Stimulated activated CD4-positive, alpha-beta T cell treated with anti-CD3 and anti-CD28 coated beads, TNF-alpha, amount 100 ng/mL, for 1 hour (primary cell): ENCODE measurements at regions not wholly inside any gene's neighbourhood (a gene's known extent, or its start where the extent isn't known, plus 50 kb on each side); places are given as distances from the start of the nearest gene placed in this dataset.
"Not testable (repeated sequence)": the region's sequence is repeated elsewhere in the genome, so short reads cannot be mapped to it uniquely, and the experiment has no call there.

Source experiments
- DNase-seq, 3 donors: peaks; one replicate each; pipeline ENCODE4 v3.0.0-alpha.2; 2020; ENCODE audit warnings: low read depth in 3 of 3, low spot score in 1 of 3

DNA sequence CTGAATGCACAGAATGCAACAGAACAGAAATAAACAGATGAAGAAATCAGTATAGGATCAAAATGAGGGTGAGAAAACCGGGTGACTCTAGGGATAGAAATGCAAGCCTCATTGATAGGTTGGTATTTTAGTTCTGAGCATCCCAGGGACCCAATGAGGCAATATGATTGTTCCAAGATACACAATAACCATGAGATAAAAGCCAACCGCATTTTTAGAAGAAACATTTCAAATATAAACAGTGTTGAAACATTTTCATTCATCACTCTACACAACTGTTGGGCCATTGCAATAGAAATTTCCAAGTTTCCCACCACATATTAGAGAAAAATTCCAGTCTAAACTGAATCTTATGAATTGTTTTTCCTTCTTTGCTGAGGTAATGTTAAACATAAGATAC is 452.3 kb upstream of the PTGER4 start:
- no peak for DNase-seq

DNA sequence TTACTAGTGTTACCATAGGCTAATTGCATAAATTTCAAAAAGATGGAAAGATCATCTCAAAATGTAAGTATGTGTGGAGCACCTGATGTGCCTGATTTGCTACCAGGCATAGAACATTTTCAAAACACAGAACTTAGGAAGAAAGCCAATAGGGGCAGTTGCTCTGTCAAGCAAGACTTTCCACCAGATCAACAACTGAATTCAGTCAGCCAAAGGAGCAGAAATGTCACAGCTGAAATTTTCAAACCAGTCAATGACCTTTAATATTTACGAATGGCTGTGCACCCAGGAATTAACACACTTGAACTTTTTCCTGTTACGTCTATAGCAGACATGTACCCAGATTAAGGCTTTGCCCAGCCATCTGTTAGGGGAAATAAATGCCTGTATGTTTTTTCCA is 452.8 kb upstream of the PTGER4 start:
- DNase-seq, result no peak

DNA sequence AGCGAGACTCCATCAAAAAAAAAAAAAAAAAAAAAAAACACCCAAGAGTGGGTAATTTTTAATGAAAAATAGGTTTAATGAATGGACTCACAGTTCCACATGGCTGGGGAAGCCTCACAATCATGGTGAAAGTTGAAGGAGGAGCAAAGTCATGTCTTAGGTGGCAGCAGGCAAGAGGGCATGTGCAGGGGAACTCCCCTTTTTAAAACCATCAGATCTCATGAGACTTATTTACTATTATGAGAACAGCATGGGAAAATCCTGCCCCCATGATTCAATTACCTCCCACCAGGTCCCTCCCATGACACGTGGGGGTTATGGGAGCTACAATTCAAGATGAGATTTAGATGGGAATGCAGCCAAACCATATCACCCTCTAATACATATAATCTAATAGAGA is 454.6 kb upstream of the PTGER4 start:
- not testable (repeated sequence) for DNase-seq

DNA sequence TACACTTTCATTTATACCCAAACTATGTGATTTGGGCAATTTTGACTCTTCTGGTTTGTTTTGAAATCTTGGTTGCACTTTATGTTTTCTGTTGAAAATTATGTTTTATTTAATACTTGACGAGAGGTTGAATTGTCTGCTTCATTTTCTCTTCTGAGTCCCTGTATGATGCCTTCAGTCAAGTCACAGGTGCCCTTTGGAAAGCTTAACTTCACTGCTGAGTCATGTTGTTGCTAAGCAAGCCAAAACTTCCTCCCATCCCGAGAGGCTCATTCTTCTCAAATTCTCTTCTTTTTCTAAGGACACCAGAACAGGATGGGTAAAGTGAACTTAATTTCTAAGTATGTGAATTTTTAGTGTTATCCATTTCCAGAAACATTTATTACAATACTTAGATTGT is 455.3 kb upstream of the PTGER4 start:
- no peak for DNase-seq

DNA sequence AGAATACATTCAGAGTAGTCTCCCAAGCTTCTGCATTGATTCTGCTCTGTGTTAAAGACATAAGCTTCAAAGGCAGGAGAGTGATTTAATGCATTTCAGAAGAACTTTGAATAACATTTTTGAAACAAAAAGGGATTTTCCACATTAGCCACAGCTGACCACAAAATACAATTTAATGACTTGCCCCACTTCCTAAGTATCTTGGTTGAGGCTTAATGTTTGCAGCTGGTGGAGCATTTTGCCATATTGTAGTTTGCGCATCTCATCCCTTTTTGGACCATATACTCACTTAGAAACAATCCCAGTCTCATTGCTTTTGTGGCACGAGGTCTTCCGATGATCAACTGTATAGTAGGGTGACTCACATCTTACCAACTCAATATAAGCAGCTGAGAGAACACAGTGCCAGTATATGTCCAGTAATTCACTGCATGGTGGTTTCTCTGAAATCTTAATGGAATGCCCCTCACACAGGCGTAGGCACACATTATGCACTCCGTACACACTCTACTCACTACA is 455.8 kb upstream of the PTGER4 start:
- DNase-seq, result peak in 1 of 3 donors; percentile 0

DNA sequence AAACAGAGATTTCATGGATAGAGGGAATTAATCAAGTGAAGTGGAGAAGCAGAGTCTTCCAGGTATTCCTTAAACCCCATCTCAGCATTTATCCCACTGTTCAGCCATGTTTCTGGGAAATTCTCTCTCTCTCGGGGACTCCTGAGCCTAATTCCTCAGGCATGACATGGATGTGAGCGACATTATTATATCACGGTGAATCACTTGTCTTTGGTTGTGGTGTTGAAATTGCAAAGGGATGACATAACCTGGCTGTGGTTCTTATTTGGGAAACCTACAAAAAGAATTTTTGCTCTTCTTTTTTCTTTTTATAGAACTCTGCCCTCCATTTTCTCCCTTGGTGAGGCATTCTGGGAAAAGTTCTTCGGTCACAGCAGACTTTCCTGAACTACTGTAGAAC is 457.9 kb upstream of the PTGER4 start:
- no peak for DNase-seq

DNA sequence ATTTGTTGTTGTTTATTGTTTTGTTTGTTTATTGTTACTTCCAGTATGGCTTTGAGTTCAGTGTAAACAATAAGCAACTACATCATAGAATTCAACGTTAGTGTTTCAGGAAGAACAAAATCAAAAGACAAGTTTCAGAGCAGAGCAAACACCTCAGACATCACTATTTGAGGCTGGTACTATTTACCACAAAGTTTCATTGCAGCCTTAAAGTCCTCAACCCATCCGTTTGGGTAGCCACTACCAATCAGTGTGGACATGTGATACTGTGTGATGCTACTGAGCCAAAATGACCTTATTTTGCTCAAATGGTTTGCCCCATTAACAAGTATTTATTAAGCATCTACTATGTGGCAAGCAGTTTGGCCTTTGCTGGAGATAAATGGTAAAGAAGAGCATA is 458.5 kb upstream of the PTGER4 start:
- no peak for DNase-seq

DNA sequence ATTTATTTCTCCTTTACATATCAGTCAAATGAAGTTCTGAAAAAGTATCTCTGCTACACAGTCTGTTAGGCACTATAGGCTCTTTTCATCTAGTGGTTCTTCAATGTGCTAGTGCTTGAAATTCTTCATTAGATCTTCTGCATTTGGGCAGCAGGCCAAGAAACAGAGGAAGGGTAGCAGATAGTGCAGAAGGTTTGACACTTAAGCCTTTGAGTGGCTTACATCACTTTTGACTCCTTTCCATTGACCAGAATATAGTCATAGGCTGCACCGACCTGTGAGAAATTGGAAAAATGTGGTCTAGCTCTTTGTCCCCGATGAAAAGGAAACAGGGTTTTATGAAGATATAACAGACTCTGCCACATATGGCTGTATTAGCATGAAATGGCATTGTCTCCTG is 459.5 kb upstream of the PTGER4 start:
- DNase-seq, result no peak

DNA sequence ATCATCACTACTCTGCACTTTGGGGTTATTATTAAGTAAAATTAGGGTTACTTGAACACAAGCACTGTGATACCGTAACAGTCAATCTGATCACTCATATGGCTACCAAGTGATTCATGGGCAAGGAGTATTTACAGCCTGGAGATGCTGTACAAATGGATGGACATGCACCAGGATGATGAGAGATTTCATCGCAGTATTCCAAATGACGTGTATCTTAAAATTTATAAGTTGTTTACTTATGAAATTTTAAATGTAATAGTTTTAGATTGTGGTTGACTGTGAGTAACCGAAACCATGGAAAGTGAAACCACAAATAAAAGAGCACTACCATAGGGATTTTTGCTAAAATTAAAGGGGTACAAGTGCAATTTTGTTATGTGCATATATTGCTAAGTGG is 462.2 kb upstream of the PTGER4 start:
- no peak for DNase-seq

DNA sequence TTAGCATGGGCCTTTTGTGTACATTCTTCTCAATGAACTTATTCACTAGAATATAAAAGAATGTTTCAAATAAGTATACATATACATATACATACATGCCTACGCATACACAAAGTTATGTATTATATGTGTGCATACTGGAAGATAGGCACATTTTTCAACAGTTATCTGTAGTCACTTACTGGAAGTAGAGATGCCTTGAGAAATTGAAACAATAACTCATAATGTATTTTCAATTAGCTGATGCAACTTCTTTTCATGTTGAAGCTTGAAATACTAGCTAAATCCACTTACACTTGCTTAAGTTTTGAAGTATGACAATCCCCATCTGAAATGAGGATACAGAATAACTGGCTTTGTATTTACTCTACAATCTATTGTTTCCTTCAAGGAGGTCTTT is 469.0 kb upstream of the PTGER4 start:
- no peak for DNase-seq

DNA sequence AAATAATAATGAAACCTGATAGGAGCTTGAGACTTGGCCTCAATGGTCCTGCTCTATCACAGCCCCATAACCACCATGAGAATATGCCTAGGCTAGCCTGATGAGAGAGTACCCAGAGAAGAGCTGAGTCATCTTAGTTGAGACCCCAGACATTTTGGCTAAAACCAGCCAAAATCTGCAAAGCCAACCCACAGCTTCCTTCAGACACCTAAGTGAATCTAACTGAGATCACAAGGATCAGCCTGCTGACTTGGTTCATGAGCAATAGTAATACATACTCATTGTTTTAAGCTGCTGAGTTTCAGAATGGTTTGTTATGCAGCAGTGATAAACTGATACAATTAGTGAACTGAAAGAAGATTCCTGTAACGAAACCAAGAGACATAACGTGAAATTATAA is 473.7 kb upstream of the PTGER4 start:
- no peak for DNase-seq

DNA sequence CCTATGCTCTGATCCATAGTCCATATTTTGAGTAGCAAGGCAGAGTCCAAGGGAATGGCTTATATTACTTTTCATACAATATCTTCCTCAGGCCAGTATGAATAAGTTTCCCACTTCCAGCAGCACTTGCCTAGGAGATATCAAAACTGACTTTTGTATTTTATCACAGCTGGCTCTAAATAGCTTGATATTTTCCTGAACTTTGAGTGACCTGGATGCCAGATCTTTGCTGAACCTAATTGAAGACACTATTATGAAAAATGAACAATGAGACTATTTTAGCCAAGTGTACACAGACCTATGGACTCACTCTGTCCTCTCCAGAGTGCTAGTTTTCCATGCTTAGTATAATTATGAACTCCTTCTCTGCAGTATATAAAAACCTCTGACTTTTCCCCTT is 475.6 kb upstream of the PTGER4 start:
- no peak for DNase-seq

DNA sequence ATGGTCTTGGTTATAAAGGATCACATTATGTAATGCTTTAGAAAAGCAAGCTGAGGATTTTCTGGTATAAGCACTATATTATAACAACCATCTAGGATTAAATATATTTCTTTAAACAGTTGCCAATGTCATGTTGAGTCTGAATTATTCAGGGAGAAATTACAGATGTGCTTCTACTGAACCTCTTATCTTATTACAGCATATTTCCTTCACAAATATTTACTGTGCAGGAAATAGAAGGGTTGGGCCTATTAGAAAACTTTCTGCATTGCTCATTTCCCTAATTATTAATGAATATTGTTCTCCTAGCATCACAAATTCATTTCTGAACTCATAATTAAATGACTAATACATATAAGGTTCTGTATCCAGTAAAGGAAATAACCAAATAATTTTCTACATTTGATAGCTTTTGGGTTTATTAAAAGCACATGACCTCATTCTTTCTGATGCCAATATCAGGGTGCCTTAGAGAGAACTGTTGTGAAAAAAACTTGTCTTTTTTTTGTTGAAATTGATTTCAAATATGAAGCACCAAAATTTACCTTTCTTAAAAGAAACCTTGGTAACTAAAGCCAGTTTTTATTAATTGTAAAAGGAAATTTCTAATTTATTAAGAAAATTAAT is 476.8 kb upstream of the PTGER4 start:
- DNase-seq, result no peak

DNA sequence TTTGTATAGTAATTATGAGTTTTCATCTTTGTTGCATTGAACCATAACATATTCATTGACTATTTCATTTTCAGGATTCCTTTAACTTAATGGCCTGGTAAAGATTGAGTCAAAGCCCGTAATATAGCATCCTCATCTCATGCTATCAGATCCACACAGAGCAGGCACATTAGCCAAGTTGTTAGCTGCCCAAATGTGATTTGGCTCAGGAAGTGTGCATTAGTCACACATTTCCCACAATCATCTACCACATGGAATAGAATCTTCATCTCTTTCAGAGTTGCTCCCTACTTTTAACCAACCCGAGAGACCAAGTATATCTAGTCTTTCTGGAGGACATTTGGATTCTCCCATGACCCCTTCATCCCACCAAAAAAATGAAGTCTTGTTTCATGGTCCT is 481.0 kb upstream of the PTGER4 start:
- no peak for DNase-seq

DNA sequence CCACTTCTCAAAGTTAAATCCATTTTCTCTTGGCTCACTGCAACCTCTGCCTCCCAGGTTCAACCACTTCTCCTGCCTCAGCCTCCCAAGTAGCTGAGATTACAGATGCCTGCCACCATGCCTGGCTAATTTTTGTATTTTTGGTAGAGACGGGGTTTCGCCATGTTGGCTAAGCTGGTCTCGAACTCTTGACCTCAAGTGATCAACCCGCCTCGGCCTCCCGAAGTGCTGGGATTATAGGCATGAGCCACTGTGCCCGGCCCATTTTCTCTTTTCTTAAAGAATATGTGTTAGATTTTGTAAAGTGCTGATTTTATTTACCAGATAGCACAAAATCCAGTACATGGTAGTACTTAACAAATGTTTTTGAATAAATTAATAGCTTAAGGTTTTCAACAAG is 484.1 kb upstream of the PTGER4 start:
- not testable (repeated sequence) for DNase-seq

DNA sequence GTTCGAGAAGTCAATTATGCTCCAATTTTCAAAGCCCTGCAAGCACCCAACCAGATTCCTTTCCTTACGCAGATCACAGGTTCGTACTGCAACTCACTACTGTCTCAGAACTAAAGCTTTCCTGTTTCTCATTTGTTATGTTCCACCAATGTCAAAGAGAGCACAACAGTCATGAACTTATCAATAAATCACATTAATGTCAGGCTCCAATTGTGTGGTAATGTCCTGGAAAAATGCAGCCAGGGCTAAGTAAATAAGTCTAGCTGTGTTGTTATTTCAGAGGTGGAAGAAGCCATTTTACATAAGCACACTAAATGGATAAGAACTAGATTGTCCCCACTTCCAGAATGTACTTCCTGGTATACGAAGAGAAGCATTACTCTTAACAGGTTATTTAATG is 488.6 kb upstream of the PTGER4 start:
- DNase-seq, result no peak

DNA sequence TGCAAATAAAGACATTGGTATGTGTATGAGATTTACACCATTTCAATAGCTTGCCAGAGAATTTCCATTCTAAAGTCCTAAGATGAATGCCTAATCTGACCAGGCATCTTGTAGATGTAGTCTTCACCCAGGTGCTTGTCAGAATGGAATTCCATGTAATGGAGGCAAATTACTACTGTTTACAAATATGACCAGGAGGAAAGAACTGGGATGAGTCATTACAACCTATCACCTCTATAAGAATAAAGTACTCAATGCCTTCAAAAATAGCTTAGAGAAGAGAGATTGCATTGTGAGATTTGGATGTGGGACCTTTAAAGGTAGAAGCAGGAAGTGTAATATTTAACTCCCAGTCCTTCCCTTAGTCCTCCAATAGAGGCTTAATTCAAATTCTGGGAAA is 507.0 kb upstream of the PTGER4 start:
- DNase-seq, result no peak

DNA sequence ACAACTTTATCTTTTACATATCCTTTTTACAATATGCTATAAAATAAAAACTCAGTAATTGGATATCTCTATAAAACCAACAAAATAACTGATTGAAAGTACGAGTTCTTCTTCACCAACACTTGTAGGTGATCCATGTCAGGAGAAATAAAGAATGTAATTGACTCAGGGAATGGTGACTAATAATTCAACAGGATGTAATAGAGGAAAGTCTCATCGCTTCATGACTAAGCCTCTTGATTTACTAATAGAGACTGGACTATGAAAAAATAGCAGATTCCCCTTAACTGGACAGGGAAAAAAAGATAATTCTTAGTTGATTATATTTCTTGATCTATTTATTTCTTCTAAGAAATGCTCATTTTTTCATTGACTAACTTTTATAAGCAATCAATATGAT is 507.7 kb upstream of the PTGER4 start:
- no peak for DNase-seq

DNA sequence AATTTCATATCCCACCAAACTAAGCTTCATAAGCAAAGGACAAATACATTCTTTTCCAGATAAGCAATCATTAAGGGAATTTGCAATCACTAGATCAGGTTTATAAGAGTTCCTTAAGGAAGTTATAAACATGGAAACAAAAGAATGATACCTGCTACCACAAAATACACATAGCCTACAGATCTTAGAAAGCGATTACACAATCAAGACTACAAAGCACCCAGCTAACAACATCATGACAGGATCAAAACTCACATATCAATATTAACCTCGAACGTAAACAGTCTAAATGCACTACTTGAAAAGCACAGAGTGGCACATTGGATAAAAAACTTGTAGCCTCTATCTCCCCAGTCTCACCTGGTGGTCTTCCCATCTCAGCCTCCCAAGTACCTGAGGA is 512.4 kb upstream of the PTGER4 start:
- DNase-seq, result no peak

DNA sequence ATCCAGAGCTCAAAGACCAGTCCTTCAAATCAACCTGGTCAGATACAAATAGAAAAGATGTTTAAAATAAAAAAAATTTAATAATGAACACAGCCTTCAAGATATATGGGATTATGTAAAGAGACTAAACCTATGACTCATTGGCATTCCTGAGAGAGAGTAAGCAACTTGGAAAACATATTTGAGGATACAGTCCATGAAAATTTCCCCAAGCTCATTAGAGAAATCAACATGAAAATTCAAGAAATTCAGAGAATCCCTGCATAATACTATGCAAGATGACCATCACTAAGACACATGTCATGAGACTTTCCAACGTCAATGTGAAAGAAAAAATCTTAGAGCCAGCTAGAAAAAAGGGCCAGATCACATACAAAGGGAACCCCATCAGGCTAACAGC is 512.9 kb upstream of the PTGER4 start:
- DNase-seq, result no peak

DNA sequence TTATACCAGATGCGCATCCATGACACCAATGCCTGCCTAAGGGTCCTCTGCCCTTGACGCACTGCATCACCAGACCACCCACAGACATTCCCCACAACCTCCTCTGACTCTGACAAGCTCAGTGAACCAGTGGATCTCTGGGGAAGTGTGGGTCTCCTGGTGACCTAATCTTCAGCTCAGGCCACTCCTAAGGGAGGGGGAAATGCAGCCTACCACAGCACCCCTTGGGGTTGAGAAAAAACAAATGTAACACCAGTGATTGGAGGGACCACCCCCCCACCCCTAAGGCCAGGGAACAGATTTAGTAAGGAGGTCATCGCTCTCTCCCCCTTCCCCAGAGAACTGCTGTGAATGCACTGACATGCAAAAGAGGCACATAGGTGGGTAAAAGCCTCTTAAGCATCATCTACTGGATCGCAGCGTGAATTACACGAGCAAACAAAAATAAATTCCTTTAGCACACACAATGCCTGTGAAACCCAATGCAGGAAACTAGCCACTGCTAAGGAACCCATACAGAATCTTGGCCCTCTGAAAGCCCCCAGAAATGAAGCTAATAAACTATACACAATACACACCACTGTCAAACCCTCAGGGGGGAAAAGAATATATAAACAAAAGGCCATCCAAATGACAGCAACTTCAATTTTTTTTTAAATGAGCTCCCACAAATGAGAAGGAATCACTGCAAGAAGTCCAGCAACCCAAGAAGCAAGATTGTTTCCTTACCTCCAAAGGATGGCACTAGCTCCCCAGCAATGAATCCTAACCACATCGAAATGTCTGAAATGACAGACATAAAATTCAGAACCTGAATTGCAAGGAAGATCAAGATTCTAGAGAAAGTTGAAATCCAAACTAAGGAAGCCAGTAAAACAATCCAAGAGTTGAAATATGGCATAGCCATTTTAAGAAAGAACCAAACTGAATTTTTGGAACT is 513.7 kb upstream of the PTGER4 start:
- no peak for DNase-seq

DNA sequence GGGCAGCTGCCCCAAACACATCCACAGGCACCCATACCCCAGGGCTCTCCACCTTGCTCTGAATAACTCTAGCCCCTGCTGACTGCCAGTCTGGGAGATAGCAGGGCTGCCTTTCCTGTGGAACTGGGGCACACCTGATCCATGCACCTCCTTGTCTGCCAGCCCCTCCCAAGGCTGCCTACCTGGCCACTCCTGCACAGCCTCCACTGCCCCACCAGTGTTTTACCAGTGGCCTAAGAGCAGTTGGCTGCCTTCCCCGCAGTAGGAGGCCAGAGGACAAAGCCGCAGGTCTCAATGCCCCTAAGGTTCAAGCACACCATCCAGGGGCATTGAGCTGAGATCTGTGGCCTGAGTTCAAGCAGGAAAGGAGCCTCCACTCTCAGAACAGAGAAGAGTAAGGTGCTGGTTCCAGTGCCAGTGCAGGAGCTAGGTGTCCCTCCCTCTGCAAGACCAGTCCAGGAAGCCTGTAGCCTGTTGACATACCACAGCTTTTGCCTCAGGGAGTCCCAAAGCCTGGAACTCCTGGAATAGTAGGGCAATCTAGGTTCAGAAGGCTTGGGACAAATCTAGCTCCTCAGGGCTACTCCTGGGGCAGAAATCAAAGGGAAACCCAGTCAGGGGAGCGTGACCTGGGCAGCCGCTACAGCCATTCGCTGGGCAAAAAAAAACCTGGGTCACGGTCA is 514.5 kb upstream of the PTGER4 start:
- no peak for DNase-seq
